ENCODE measurements at regions not wholly inside any gene's neighbourhood (a gene's known extent, or its start where the extent isn't known, plus 50 kb on each side); places are given as distances from the start of the nearest gene placed in this dataset.

- TF ChIP-seq POLR2A (IDR thresholded peaks at IDR 0.05) (no peak), CTCF (IDR thresholded peaks at IDR 0.05) (no peak)
These were observed 88.1 kb upstream of the C1orf21 start for GRCh38 chr1:184298440-184299405.

Data from testis (tissue), 2 donors.